ENCODE measurements at regions not wholly inside any gene's neighbourhood (a gene's known extent, or its start where the extent isn't known, plus 50 kb on each side); places are given as distances from the start of the nearest gene placed in this dataset.

DNA sequence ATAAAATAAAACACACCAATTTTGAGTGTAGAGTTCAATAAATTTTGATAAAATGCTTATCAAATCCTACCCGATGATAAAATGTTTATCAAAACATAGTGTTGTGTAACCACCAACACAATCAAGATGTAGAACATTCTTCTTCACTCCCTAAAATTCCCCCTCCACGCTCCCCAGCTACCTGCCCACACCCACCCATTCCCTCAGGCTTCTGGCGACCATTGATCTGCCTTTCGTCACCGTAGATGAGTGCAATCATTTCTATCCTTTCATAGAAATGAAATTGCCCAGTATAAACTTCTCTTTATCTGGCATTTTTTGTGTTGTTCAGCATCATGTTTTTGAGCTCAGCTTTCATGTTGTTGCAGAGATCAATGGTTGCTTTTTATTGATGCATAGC is 90.7 kb upstream of the TBX3 start:
- DNase-seq: no peak

- DNase-seq: no peak
These were observed 90.2 kb upstream of the TBX3 start for GRCh38 chr12:114774197-114774596.

GRCh38 chr12:114770323-114770722 is 86.3 kb upstream of the TBX3 start:
- DNase-seq: peak; percentile 15

- no peak for DNase-seq
These were observed 85.7 kb upstream of the TBX3 start for GRCh38 chr12:114769634-114770033.

DNA sequence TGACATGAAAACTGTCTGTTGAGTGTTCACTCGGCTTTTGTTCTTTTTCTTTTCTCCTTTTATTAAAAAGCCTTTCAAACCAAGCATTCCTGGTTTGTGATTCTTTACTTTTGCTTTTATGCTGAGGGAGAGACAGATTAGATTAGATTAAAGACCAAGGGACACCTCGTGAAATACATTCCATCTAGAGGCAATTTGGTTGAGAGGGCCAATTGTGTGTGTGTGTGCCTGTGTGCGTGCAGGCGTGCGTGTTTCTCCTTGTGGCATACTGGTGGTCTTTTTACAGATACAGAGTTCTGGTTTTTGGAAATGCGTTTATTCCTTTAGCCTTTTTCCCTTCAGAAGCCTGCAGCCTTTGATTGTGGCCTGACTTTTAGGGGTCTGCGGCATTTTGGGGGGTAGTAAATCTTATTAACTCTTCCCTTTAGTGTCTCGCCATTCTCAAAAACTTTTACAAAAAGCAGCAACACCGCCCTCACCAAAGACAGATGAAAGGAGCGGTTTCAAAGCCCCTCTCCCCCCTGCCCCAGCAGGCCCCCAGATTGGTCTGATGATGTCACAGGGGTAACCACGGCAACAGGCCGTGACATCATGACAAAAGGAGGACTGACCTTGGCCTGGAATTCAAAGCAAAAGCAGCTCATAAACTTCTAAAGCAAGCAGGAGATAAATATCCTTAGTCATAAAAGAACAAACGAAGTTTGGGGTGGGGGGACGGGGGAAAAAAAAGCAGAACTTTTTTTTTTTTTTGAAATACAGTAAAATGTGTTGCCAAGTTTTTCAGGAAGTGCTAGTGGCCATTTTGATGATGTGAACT is 84.1 kb upstream of the TBX3 start:
- no peak for DNase-seq

GRCh38 chr12:114767084-114767760 is 83.2 kb upstream of the TBX3 start:
- DNase-seq: no peak

GRCh38 chr12:114765960-114766691 is 82.2 kb upstream of the TBX3 start:
- DNase-seq: no peak

GRCh38 chr12:114764510-114764909 is 80.5 kb upstream of the TBX3 start:
- DNase-seq: no peak

- DNase-seq: no peak
These were observed 78.6 kb upstream of the TBX3 start for GRCh38 chr12:114762490-114763110.

- DNase-seq: no peak
These were observed 76.3 kb upstream of the TBX3 start for GRCh38 chr12:114760151-114760877.

DNA sequence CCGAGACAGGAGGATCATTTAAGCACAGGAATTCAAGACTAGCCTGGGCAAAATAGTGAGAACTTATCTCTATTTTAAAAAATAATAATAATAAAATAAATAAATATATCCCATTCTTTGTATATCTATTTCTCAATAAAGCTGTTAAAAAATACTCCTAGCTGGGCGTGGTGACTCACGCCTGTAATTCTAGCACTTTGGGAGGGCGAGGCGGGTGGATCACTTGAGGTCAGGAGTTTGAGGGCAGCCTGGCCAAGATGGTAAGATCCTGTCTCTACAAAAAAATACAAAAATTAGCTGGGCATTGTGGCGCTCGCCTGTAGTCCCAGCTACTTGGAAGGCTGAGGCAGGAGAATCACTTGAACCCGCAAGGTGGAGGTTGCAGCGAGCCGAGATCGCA is 75.7 kb upstream of the TBX3 start:
- DNase-seq: no peak

GRCh38 chr12:114757684-114758325 is 73.8 kb upstream of the TBX3 start:
- DNase-seq: no peak

- no peak for DNase-seq
These were observed 68.2 kb upstream of the TBX3 start for GRCh38 chr12:114752217-114752616.

DNA sequence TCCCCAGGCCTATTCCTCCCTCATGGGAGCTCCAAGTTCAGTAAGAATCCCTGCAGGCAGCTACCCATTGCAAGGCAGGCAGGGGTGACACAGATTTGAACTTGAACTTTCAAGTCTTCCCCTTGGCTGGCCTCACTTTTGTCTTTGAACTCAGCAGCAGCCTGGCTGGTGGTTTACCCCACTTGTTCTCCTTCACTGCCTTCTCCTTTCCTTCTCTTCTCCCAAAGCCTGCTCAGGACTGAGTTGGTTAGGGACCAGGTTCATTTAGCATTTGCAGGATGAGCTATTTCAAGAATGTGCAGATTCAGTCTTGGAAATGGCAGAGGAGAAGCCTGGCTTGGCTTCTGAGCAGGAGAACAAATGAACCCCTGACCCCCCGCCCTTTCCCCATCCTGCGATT is 67.7 kb upstream of the TBX3 start:
- DNase-seq: no peak

DNA sequence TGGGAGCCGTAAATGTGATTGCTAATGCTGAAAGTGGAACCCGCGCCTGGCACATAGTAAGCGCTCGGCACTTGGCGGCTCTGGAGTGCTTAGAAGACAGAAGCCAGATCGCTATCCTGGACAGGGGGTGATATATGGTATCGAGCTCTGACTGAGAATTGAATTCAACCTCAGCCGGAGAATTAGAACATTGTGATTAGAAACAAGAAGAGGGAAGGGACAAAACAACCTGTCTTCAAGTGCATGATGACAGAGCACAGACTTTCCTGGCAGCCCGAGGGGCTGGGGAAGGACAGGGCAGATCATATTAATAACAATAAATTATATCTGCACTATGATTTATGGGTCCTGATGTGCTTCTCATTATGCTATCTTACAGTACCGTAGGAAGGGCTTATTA is 66.9 kb upstream of the TBX3 start:
- no peak for DNase-seq

- DNase-seq: no peak
These were observed 65.1 kb upstream of the TBX3 start for GRCh38 chr12:114749065-114749464.

GRCh38 chr12:114747012-114747858 is 63.3 kb upstream of the TBX3 start:
- DNase-seq: no peak

GRCh38 chr12:114746297-114747011 is 62.5 kb upstream of the TBX3 start:
- DNase-seq: no peak

- DNase-seq: no peak
These were observed 60.7 kb upstream of the TBX3 start for GRCh38 chr12:114744691-114745090.

DNA sequence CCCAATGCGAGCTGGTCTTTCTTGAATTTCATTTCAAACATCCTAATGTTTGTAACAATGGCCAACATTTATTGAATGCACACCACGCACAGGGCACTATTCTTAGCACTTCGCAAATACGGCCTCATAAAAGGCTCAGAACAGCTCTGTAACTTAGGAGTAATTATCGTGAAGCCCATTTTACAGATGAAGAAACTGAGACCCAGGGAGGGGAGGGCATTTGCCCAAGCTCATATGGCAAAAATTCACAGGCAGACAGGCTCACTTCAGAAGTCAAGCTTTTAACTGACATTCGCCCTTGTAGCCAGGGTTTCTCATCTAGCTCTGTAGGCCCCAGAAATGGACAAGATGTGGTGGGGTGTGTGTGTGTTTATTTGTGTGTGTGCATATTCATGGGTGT is 60.3 kb upstream of the TBX3 start:
- DNase-seq: no peak

- no peak for DNase-seq
These were observed 59.8 kb upstream of the TBX3 start for GRCh38 chr12:114743799-114744198.

Measured in DMS53 (cell line).